GM12865 (cell line): ENCODE measurements at regions not wholly inside any gene's neighbourhood (a gene's known extent, or its start where the extent isn't known, plus 50 kb on each side); places are given as distances from the start of the nearest gene placed in this dataset.

Experiments used
- DNase-seq: peaks from one replicate; pipeline ENCODE4 v3.0.0; 2010; ENCODE audit warnings: low read depth
- H3K4me3 ChIP-seq: 2 replicates; pipeline ENCODE4 v1.5.1; 2011; ENCODE audit warnings: mild to moderate bottlenecking, low read depth, low read length, control low read depth
- TF ChIP-seq, protein P1 (sequence below): IDR thresholded peaks from 2 replicates; pipeline ENCODE4 v1.5.1; 2011; ENCODE audit warnings: low read length, control low read depth, low read depth, inconsistent platforms; ENCODE audit not compliant: insufficient read depth; ENCODE audit errors: missing control alignments

- no peak overlapping the region for H3K4me3 ChIP-seq
- no peak for DNase-seq
- TF ChIP-seq, protein P1, sequence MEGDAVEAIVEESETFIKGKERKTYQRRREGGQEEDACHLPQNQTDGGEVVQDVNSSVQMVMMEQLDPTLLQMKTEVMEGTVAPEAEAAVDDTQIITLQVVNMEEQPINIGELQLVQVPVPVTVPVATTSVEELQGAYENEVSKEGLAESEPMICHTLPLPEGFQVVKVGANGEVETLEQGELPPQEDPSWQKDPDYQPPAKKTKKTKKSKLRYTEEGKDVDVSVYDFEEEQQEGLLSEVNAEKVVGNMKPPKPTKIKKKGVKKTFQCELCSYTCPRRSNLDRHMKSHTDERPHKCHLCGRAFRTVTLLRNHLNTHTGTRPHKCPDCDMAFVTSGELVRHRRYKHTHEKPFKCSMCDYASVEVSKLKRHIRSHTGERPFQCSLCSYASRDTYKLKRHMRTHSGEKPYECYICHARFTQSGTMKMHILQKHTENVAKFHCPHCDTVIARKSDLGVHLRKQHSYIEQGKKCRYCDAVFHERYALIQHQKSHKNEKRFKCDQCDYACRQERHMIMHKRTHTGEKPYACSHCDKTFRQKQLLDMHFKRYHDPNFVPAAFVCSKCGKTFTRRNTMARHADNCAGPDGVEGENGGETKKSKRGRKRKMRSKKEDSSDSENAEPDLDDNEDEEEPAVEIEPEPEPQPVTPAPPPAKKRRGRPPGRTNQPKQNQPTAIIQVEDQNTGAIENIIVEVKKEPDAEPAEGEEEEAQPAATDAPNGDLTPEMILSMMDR = no peak
Measured at GRCh38 chr18:25734336-25734735, 356.1 kb downstream of the SS18 start.

DNA sequence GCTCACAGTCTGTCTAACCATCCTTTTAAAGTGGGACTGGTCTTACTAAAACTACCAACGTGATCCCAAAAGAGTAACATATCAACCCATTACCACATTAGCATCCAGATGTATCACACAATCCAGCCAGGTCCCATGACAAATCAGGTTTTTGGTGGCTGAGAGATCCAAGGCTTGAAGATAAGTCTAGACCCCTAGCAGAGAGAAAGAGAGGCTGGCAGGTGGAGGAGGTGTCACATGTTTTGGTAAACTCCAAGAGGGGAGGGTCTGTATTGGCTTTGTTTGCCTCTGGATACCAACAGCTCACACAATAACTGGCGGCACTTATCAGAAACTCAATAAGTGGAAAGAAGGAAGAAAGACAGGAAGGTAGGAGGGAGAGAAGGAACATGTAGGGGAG is 357.6 kb downstream of the SS18 start:
- no peak overlapping the region for H3K4me3 ChIP-seq
- DNase-seq = no peak

GRCh38 chr18:25729072-25729471 is 361.3 kb downstream of the SS18 start:
- no peak overlapping the region for H3K4me3 ChIP-seq
- DNase-seq = no peak
- TF ChIP-seq, protein P1 = no peak

More for the DNA sequence above, 357.6 kb downstream of the SS18 start:
- TF ChIP-seq, protein P1 = no peak

DNA sequence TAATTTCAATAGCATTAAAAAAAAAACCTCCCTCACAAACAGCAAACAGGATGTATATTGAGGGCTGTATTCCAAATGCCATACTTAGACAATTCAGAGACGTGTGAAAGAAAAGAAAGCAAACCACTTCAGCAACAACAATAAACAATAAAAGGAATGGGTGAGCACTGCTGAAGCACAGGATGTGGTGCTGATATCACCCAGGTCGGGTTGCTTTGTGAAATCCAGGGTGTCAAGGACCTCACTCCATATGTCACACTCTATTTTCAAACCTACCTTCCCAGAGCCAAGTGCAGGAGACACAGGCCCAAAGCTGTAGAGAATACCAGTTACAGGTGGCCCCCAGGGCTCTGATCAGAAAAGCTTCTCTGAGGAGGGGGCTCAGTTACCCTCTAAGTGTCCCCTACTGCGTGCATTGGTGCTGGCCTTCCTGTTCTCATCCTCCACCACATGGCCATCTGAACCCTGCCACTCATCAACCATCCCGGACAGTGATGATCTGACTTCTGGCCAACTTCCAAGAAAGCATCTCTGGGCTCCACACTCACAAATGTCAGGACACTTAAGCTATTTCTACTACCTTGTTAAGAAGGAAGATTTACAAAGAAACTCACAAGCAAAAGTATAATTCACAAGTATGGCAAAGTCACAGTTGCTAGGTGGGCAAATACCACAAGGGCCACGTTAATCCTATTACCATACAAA is 363.0 kb downstream of the SS18 start:
- no peak for DNase-seq
- TF ChIP-seq, protein P1 = no peak
- no peak overlapping the region for H3K4me3 ChIP-seq

GRCh38 chr18:25726298-25726697 is 364.1 kb downstream of the SS18 start:
- TF ChIP-seq, protein P1 = no peak
- no peak overlapping the region for H3K4me3 ChIP-seq
- DNase-seq = no peak

DNA sequence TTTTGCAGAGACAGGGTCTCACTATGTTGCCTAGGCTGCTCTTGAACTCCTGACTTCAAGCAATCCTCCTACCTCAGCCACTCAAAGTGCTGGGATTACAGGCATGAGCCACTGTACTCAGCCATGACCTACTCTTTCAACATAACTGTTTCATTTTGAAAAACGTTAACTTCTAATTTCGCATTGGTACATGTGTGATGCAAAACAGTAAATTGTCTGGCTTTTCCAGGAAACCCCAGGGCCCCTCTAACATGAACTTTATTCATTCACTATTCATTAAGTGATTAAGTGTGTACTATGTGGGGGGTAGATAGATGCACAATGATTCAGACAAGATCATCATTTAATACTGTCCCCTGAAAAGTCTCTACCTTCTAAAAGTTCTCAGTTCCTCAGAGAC is 364.9 kb downstream of the SS18 start:
- H3K4me3 ChIP-seq = no peak overlapping the region
- TF ChIP-seq, protein P1 = no peak
- no peak for DNase-seq

GRCh38 chr18:25724997-25725396 is 365.4 kb downstream of the SS18 start:
- no peak for DNase-seq
- H3K4me3 ChIP-seq = no peak overlapping the region
- TF ChIP-seq, protein P1 = no peak
